NCI-H2171 treated with DMSO at 0.1 percent for 48 hours (cell line): ENCODE measurements at regions not wholly inside any gene's neighbourhood (a gene's known extent, or its start where the extent isn't known, plus 50 kb on each side); places are given as distances from the start of the nearest gene placed in this dataset.
A peak's percentile ranks its signal among the peaks of the same experiment; 100 is the strongest.
"Not testable (repeated sequence)": the region's sequence is repeated elsewhere in the genome, so short reads cannot be mapped to it uniquely, and the experiment has no call there.

Experiments
- DNase-seq: peaks from one replicate; lab custom pipeline; 2025; lab: John Stamatoyannopoulos, UW

- not testable (repeated sequence) for DNase-seq
Measured at GRCh38 chr17:26936645-26937044, 357.3 kb upstream of the WSB1 start.

GRCh38 chr17:26937750-26938322, 356.1 kb upstream of the WSB1 start:
- DNase-seq = not testable (repeated sequence)

GRCh38 chr17:26939755-26940154, 354.2 kb upstream of the WSB1 start:
- DNase-seq = not testable (repeated sequence)

- DNase-seq = not testable (repeated sequence)
Measured at GRCh38 chr17:26940587-26940986, 353.3 kb upstream of the WSB1 start.

GRCh38 chr17:26962255-26963162, 331.4 kb upstream of the WSB1 start:
- DNase-seq = no peak

- no peak for DNase-seq
Measured at GRCh38 chr17:26963163-26963503, 330.8 kb upstream of the WSB1 start.

GRCh38 chr17:26965898-26966624, 327.9 kb upstream of the WSB1 start:
- not testable (repeated sequence) for DNase-seq

GRCh38 chr17:26966625-26967179, 327.2 kb upstream of the WSB1 start:
- not testable (repeated sequence) for DNase-seq

GRCh38 chr17:26981845-26982425, 312.0 kb upstream of the WSB1 start:
- not testable (repeated sequence) for DNase-seq

- not testable (repeated sequence) for DNase-seq
Measured at GRCh38 chr17:26982563-26982962, 311.4 kb upstream of the WSB1 start.

GRCh38 chr17:26987851-26988250, 306.1 kb upstream of the WSB1 start:
- DNase-seq = not testable (repeated sequence)

GRCh38 chr17:26994648-26995047, 299.3 kb upstream of the WSB1 start:
- DNase-seq = not testable (repeated sequence)

- not testable (repeated sequence) for DNase-seq
Measured at GRCh38 chr17:26996146-26996916, 297.6 kb upstream of the WSB1 start.

- DNase-seq = not testable (repeated sequence)
Measured at GRCh38 chr17:27007734-27008531, 286.0 kb upstream of the WSB1 start.

GRCh38 chr17:27009087-27009486, 284.8 kb upstream of the WSB1 start:
- peak; percentile 5 for DNase-seq

GRCh38 chr17:27010138-27010537, 283.8 kb upstream of the WSB1 start:
- DNase-seq = not testable (repeated sequence)

- not testable (repeated sequence) for DNase-seq
Measured at GRCh38 chr17:27030552-27030951, 263.4 kb upstream of the WSB1 start.

GRCh38 chr17:27038676-27039075, 255.2 kb upstream of the WSB1 start:
- DNase-seq = peak; percentile 46

- DNase-seq = peak; percentile 1
Measured at GRCh38 chr17:27045039-27045438, 248.9 kb upstream of the WSB1 start.

GRCh38 chr17:27049104-27049784, 244.7 kb upstream of the WSB1 start:
- DNase-seq = no peak
